GM12878 (cell line): ENCODE measurements at regions not wholly inside any gene's neighbourhood (a gene's known extent, or its start where the extent isn't known, plus 50 kb on each side); places are given as distances from the start of the nearest gene placed in this dataset.

Experiments
- ATAC-seq: fragments of 200-7000 bp; cut with Tn5 transposase; 3 replicates; pipeline ENCODE4 v1.9.1; 2020; ENCODE audit warnings: mild to moderate bottlenecking, moderate library complexity
- BruUV-seq: library from RNA; stranded (reverse); fragments of 400-500 nt; replicated peaks from 2 replicates; lab custom pipeline; 2021; lab: Mats Ljungman, UMichigan
- CTCF ChIA-PET: fragments of 300-600 bp; sonication (Branson Sonifier 250); formaldehyde crosslinking; extraction: SDS; loops from one replicate; lab custom pipeline; 2021; ENCODE audit warnings: inconsistent platforms; lab: Yijun Ruan, JAX
- POLR2A ChIA-PET: fragments of 350-600 bp; formaldehyde crosslinking; extraction: SDS; loops from one replicate; lab custom pipeline; 2021; ENCODE audit warnings: inconsistent platforms; lab: Charles Lee
- RAD21 ChIA-PET: fragments of 300-600 bp; sonication (Branson Sonifier 250); formaldehyde crosslinking; loops from one replicate; lab custom pipeline; 2023; ENCODE audit warnings: antibody characterized with exemption; ENCODE audit not compliant: unreplicated experiment; lab: Charles Lee
- SMC1A ChIA-PET: fragments of 300-600 bp; sonication (Branson Sonifier 250); formaldehyde crosslinking; loops from one replicate; lab custom pipeline; 2023; ENCODE audit not compliant: unreplicated experiment, uncharacterized antibody; lab: Charles Lee
- DNase-seq: peaks from one replicate; pipeline ENCODE4 v3.0.0-alpha.2; 2011; ENCODE audit warnings: low read depth, low spot score
- FAIRE-seq: peaks from 3 replicates; lab custom pipeline; 2011; peaks lifted over from hg19 to GRCh38; lab: Jason Lieb, UNC
- H2AFZ ChIP-seq: 2 replicates; pipeline ENCODE4 v1.6.0; 2011; ENCODE audit warnings: low read depth, low read length, control low read depth; ENCODE audit not compliant: control insufficient read depth
- H3K27ac ChIP-seq: 2 replicates; pipeline ENCODE4 v1.5.1; 2011; ENCODE audit warnings: control low read depth; ENCODE audit not compliant: control insufficient read depth, insufficient read depth
- H3K27me3 ChIP-seq, 2 experiments: replicated peaks in 1 of 2; 2 replicates each; pipeline versions ENCODE4 v1.6.0 to v1.6.1; 2011; ENCODE audit warnings: low read length in 1 of 2; ENCODE audit not compliant: control insufficient read depth in 2 of 2, insufficient read depth in 2 of 2
- H3K36me3 ChIP-seq, 2 experiments: 2 replicates each; pipeline ENCODE4 v1.5.1; 2011; ENCODE audit warnings: low read length in 1 of 2; ENCODE audit not compliant: control insufficient read depth in 2 of 2, insufficient read depth in 2 of 2
- H3K4me1 ChIP-seq: 2 replicates; pipeline ENCODE4 v1.6.1; 2011; ENCODE audit warnings: mild to moderate bottlenecking, low read length, moderate library complexity, mixed read lengths; ENCODE audit not compliant: control insufficient read depth, insufficient read depth
- H3K4me2 ChIP-seq: 2 replicates; pipeline ENCODE4 v1.6.0; 2011; ENCODE audit warnings: control low read depth; ENCODE audit not compliant: control insufficient read depth, insufficient read depth
- H3K4me3 ChIP-seq: fragments of 200-600 bp; sonication (generic); 2 replicates; pipeline ENCODE4 v1.5.1; 2016
- H3K79me2 ChIP-seq: 2 replicates; pipeline ENCODE4 v1.6.0; 2011; ENCODE audit warnings: low read length; ENCODE audit not compliant: control insufficient read depth, insufficient read depth
- H3K9ac ChIP-seq: 2 replicates; pipeline ENCODE4 v1.8.0; 2011; ENCODE audit warnings: low read length, control low read depth, mixed read lengths; ENCODE audit not compliant: control insufficient read depth, insufficient read depth
- H3K9me3 ChIP-seq: replicated peaks from 3 replicates; pipeline ENCODE4 v1.5.1; 2011; ENCODE audit warnings: mild to moderate bottlenecking, low read length; ENCODE audit not compliant: control insufficient read depth, insufficient read depth
- H4K20me1 ChIP-seq: 2 replicates; pipeline ENCODE4 v1.6.0; 2011; ENCODE audit not compliant: control insufficient read depth, insufficient read depth
- CREM ChIP-seq: IDR thresholded peaks from 2 replicates; pipeline ENCODE4 v1.6.1; 2014; ENCODE audit warnings: antibody characterized with exemption, low read depth
- CUX1 ChIP-seq: IDR thresholded peaks from 2 replicates; pipeline ENCODE4 v1.6.1; 2012; ENCODE audit warnings: improper control_type of control experiment, low read depth, low read length; ENCODE audit not compliant: insufficient replicate concordance
- KDM1A ChIP-seq: fragments of 200-600 bp; sonication (generic); IDR thresholded peaks from 2 replicates; pipeline ENCODE4 v1.6.1; 2016; ENCODE audit warnings: borderline replicate concordance
- MEF2A ChIP-seq: IDR thresholded peaks from 2 replicates; pipeline ENCODE4 v1.6.1; 2011; ENCODE audit warnings: low read depth, mild to moderate bottlenecking, low read length, moderate library complexity; ENCODE audit not compliant: insufficient read depth
- MTA2 ChIP-seq: fragments of 450-650 bp; IDR thresholded peaks from 2 replicates; pipeline ENCODE4 v1.6.1; 2016; ENCODE audit warnings: low read depth, mild to moderate bottlenecking, moderate library complexity
- MXI1 ChIP-seq: fragments of 150-350 bp; IDR thresholded peaks from 2 replicates; pipeline ENCODE4 v1.6.1; 2011; ENCODE audit warnings: low read depth, mild to moderate bottlenecking, inconsistent platforms, low read length, improper control_type of control experiment
- SMAD1 ChIP-seq: fragments of 450-650 bp; IDR thresholded peaks from 2 replicates; pipeline ENCODE4 v1.6.1; 2018; ENCODE audit warnings: mild to moderate bottlenecking, low read depth; ENCODE audit not compliant: partially characterized antibody
- ZBTB33 ChIP-seq: fragments of 450-650 bp; IDR thresholded peaks from 2 replicates; pipeline ENCODE4 v1.6.1; 2017; ENCODE audit warnings: mild to moderate bottlenecking
- WGBS: methylation state at CpG from one replicate; pipeline ENCODE4 v1.1.6; 2016; ENCODE audit warnings: low lambda C conversion rate; ENCODE audit not compliant: insufficient replicate concordance, insufficient coverage; ENCODE audit errors: missing lambda C conversion rate; 5-methylcytosine and 5-hydroxymethylcytosine counted together
- in situ Hi-C: fragments of 300-500 bp; cut with MboI; formaldehyde crosslinking; loops from 9 replicates; pipeline ENCODE4 v1.14.3; 2018; ENCODE audit warnings: mixed read lengths
- intact Hi-C: fragments of 100-400 bp; cut with micrococcal nuclease; formaldehyde crosslinking; loops from one replicate; pipeline ENCODE4 v1.14.2; 2022; ENCODE audit not compliant: unreplicated experiment

GRCh38 chr15:39443659-39444219, 137.1 kb upstream of the THBS1 start:
- Histone ChIP-seq H3K27me3 (no peaks in the 10 kb centered on the region), H3K4me2 (no peak overlapping the region), H2AFZ (no peak overlapping the region), H3K27ac (no peak overlapping the region), H3K36me3 (no peaks in the 10 kb centered on the region), H4K20me1 (no peaks in the 10 kb centered on the region), H3K4me1 (no peaks in the 10 kb centered on the region), H3K79me2 (no peaks in the 10 kb centered on the region), H3K4me3 (no peak overlapping the region), H3K9me3 (no peaks in the 10 kb centered on the region), H3K9ac (no peak overlapping the region)
- no TSS peak for BruUV-seq
- ChIA-PET SMC1A (no interaction called here), RAD21 (no interaction called here), CTCF (no interaction called here), POLR2A (no interaction called here)
- intact Hi-C loops: no loop called here
- DNase-seq (no peak), FAIRE-seq (no peak), ATAC-seq (peak; percentile 26; the same call in 2 of the 3 replicates)
- TF ChIP-seq MTA2 (peak; percentile 71), KDM1A (no peak), MXI1 (no peak), ZBTB33 (no peak)
- 28% methylated on average over 4 of the region's 4 CpGs for WGBS
- in situ Hi-C loops: no loop called here

GRCh38 chr15:39444735-39445470, 136.0 kb upstream of the THBS1 start:
- in situ Hi-C loops: no loop called here
- Histone ChIP-seq H3K4me1 (no peaks in the 10 kb centered on the region), H2AFZ (no peak overlapping the region), H3K4me3 (no peak overlapping the region), H3K9me3 (no peaks in the 10 kb centered on the region), H3K9ac (no peak overlapping the region), H3K79me2 (no peaks in the 10 kb centered on the region), H3K27me3 (no peaks in the 10 kb centered on the region), H3K27ac (no peak overlapping the region), H3K4me2 (no peak overlapping the region), H3K36me3 (no peaks in the 10 kb centered on the region), H4K20me1 (no peaks in the 10 kb centered on the region)
- DNase-seq: no peak
- POLR2A ChIA-PET: no interaction called here
- ATAC-seq: no peak
- no TSS peak for BruUV-seq
- WGBS: 69% methylated on average over 11 of the region's 11 CpGs
- RAD21 ChIA-PET: no interaction called here
- FAIRE-seq: no peak
- CTCF ChIA-PET: no interaction called here
- intact Hi-C loops: no loop called here
- SMC1A ChIA-PET: no interaction called here
- TF ChIP-seq SMAD1: no peak
- no peak for TF ChIP-seq CREM
- no peak for TF ChIP-seq CUX1
- no peak for TF ChIP-seq MEF2A
